ENCODE measurements at regions not wholly inside any gene's neighbourhood (a gene's known extent, or its start where the extent isn't known, plus 50 kb on each side); places are given as distances from the start of the nearest gene placed in this dataset.

DNA sequence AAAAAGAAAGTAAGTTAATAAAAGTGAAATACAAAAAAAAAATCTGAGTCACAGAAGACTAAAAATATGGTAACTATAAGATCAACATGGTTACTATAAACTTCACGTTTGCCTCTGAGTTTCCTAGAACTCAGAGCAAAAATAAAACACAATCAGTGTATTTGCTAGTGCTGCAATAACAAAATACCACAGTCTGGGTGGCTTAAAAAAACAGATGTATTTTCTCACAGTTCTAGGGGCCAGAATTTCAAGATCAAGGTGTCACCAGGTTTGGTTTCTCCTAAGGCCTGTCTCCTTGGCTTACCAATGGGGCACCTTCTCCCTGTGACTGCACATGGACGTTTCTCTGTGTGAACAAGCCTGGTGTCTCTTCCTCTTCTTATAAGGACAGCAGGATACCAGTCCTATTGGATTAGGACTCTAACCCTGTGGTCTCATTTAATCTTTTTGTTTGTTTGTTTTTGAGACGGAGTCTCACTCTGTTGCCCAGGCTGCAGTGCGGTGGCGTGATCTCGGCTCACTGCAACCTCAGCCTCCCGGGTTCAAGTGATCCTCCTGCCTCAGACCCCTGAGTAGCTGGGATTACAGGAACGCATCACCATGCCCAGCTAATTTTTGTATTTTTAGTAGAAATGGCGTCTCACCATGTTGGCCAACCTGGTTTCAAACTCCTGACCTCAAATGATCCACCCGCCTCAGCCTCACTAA lies 104.9 kb upstream of the LOC128125822 start:
- TF ChIP-seq, protein P1, sequence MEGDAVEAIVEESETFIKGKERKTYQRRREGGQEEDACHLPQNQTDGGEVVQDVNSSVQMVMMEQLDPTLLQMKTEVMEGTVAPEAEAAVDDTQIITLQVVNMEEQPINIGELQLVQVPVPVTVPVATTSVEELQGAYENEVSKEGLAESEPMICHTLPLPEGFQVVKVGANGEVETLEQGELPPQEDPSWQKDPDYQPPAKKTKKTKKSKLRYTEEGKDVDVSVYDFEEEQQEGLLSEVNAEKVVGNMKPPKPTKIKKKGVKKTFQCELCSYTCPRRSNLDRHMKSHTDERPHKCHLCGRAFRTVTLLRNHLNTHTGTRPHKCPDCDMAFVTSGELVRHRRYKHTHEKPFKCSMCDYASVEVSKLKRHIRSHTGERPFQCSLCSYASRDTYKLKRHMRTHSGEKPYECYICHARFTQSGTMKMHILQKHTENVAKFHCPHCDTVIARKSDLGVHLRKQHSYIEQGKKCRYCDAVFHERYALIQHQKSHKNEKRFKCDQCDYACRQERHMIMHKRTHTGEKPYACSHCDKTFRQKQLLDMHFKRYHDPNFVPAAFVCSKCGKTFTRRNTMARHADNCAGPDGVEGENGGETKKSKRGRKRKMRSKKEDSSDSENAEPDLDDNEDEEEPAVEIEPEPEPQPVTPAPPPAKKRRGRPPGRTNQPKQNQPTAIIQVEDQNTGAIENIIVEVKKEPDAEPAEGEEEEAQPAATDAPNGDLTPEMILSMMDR (conservative IDR thresholded peaks at IDR 0.05 in 1 of 2, IDR thresholded peaks at IDR 0.05 in 1 of 2; ENCODE audit: low read depth in 1 of 2, low read length in 2 of 2) = no peak
- no peak for TF ChIP-seq EZH2 (IDR thresholded peaks at IDR 0.05; ENCODE audit: low read length, missing control alignments)
